GM12875 (cell line): ENCODE measurements at regions not wholly inside any gene's neighbourhood (a gene's known extent, or its start where the extent isn't known, plus 50 kb on each side); places are given as distances from the start of the nearest gene placed in this dataset.

Experiments used
- H3K4me3 ChIP-seq: one replicate; pipeline ENCODE4 v1.5.1; 2011; ENCODE audit warnings: low read depth, low read length, control low read depth
- CTCF ChIP-seq: IDR thresholded peaks from 2 replicates; pipeline ENCODE4 v1.5.1; 2011; ENCODE audit warnings: low read depth, mild to moderate bottlenecking, control low read depth, inconsistent platforms, low read length, moderate library complexity, borderline replicate concordance; ENCODE audit not compliant: insufficient read depth

GRCh38 chr3:73927203-73927570 lies 302.4 kb upstream of the PDZRN3 start:
- H3K4me3 ChIP-seq = no peak overlapping the region
- TF ChIP-seq CTCF = no peak

GRCh38 chr3:73926360-73927202 lies 301.8 kb upstream of the PDZRN3 start:
- H3K4me3 ChIP-seq = no peak overlapping the region
- TF ChIP-seq CTCF = no peak

GRCh38 chr3:73925011-73925410 lies 300.3 kb upstream of the PDZRN3 start:
- H3K4me3 ChIP-seq = no peak overlapping the region
- TF ChIP-seq CTCF = no peak

- TF ChIP-seq CTCF = no peak
- no peak overlapping the region for H3K4me3 ChIP-seq
Observed at GRCh38 chr3:73924048-73924447, 299.3 kb upstream of the PDZRN3 start.

- TF ChIP-seq CTCF = no peak
- H3K4me3 ChIP-seq = no peak overlapping the region
Observed at GRCh38 chr3:73917643-73918042, 292.9 kb upstream of the PDZRN3 start.

- no peak for TF ChIP-seq CTCF
- no peak overlapping the region for H3K4me3 ChIP-seq
Observed at GRCh38 chr3:73915886-73916285, 291.1 kb upstream of the PDZRN3 start.

- no peak for TF ChIP-seq CTCF
- H3K4me3 ChIP-seq = no peak overlapping the region
Observed at GRCh38 chr3:73908218-73908617, 283.5 kb upstream of the PDZRN3 start.
